ENCODE measurements at regions not wholly inside any gene's neighbourhood (a gene's known extent, or its start where the extent isn't known, plus 50 kb on each side); places are given as distances from the start of the nearest gene placed in this dataset.
"Not testable (repeated sequence)": the region's sequence is repeated elsewhere in the genome, so short reads cannot be mapped to it uniquely, and the experiment has no call there.

- H3K9me2 ChIP-seq (replicated peaks; ENCODE audit: control insufficient read depth, low read length), result no peaks in the 10 kb centered on the region
- H3K36me3 ChIP-seq (ENCODE audit: control insufficient read depth, low read length), result no peaks in the 10 kb centered on the region
- H3K79me2 ChIP-seq (ENCODE audit: control insufficient read depth, low read length), result no peaks in the 10 kb centered on the region
- H4K20me1 ChIP-seq (ENCODE audit: control insufficient read depth, insufficient read depth, low read depth, low read length), result no peaks in the 10 kb centered on the region
- peaks cover 6% of the 10 kb centered on the region for H3F3A ChIP-seq (ENCODE audit: control insufficient read depth, insufficient read depth)
- no peaks in the 10 kb centered on the region for H3K4me1 ChIP-seq (ENCODE audit: control insufficient read depth, low read length)
- no peak overlapping the region for H3K4me2 ChIP-seq (ENCODE audit: low read length)
- no peak for TF ChIP-seq CTCF (IDR thresholded peaks at IDR 0.05; ENCODE audit: low read depth, low read length, poor library complexity, severe bottlenecking)
- TF ChIP-seq EZH2phosphoT487 (IDR thresholded peaks at IDR 0.05; ENCODE audit: borderline replicate concordance, low read length), result no peak
- H3K4me3 ChIP-seq (ENCODE audit: low read length), result no peak overlapping the region
- no peaks in the 10 kb centered on the region for H3K27me3 ChIP-seq (ENCODE audit: control insufficient read depth, low read length)
- no peak overlapping the region for H3K27ac ChIP-seq (ENCODE audit: low read depth, low read length)
- peaks cover 18% of the 10 kb centered on the region; the same call in 1 of the 2 replicates for H3K9me3 ChIP-seq (ENCODE audit: control insufficient read depth, insufficient read depth, low read length)
These were observed 74.3 kb upstream of the PPP2R3B start for GRCh38 chrX:460823-461640.

GRCh38 chrX:462853-463252, 76.1 kb upstream of the PPP2R3B start:
- no peaks in the 10 kb centered on the region for H3K79me2 ChIP-seq (ENCODE audit: control insufficient read depth, low read length)
- no peaks in the 10 kb centered on the region; the same call in 1 of the 2 replicates for H3F3A ChIP-seq (ENCODE audit: control insufficient read depth, insufficient read depth)
- H3K27ac ChIP-seq (ENCODE audit: low read depth, low read length), result no peak overlapping the region
- H4K20me1 ChIP-seq (ENCODE audit: control insufficient read depth, insufficient read depth, low read depth, low read length), result no peaks in the 10 kb centered on the region
- H3K27me3 ChIP-seq (ENCODE audit: control insufficient read depth, low read length), result no peaks in the 10 kb centered on the region
- no peaks in the 10 kb centered on the region for H3K4me1 ChIP-seq (ENCODE audit: control insufficient read depth, low read length)
- TF ChIP-seq CTCF (IDR thresholded peaks at IDR 0.05; ENCODE audit: low read depth, low read length, poor library complexity, severe bottlenecking) (no peak), EZH2phosphoT487 (IDR thresholded peaks at IDR 0.05; ENCODE audit: borderline replicate concordance, low read length) (no peak)
- H3K4me3 ChIP-seq (ENCODE audit: low read length), result no peak overlapping the region
- H3K9me2 ChIP-seq (replicated peaks; ENCODE audit: control insufficient read depth, low read length), result no peaks in the 10 kb centered on the region
- no peaks in the 10 kb centered on the region for H3K36me3 ChIP-seq (ENCODE audit: control insufficient read depth, low read length)
- H3K9me3 ChIP-seq (ENCODE audit: control insufficient read depth, insufficient read depth, low read length), result peaks cover 18% of the 10 kb centered on the region; the same call in 1 of the 2 replicates
- no peak overlapping the region for H3K4me2 ChIP-seq (ENCODE audit: low read length)

- Histone ChIP-seq H3K27me3 (ENCODE audit: control insufficient read depth, low read length) (no peaks in the 10 kb centered on the region), H3K36me3 (ENCODE audit: control insufficient read depth, low read length) (no peaks in the 10 kb centered on the region), H4K20me1 (ENCODE audit: control insufficient read depth, insufficient read depth, low read depth, low read length) (no peaks in the 10 kb centered on the region), H3K27ac (ENCODE audit: low read depth, low read length) (no peak overlapping the region), H3K4me2 (ENCODE audit: low read length) (no peak overlapping the region), H3K79me2 (ENCODE audit: control insufficient read depth, low read length) (no peaks in the 10 kb centered on the region), H3K9me2 (replicated peaks; ENCODE audit: control insufficient read depth, low read length) (no peaks in the 10 kb centered on the region), H3F3A (ENCODE audit: control insufficient read depth, insufficient read depth) (no peaks in the 10 kb centered on the region; the same call in 1 of the 2 replicates), H3K4me3 (ENCODE audit: low read length) (no peak overlapping the region), H3K9me3 (ENCODE audit: control insufficient read depth, insufficient read depth, low read length) (peaks cover 18% of the 10 kb centered on the region; the same call in 1 of the 2 replicates), H3K4me1 (ENCODE audit: control insufficient read depth, low read length) (no peaks in the 10 kb centered on the region)
- no peak for TF ChIP-seq CTCF (IDR thresholded peaks at IDR 0.05; ENCODE audit: low read depth, low read length, poor library complexity, severe bottlenecking)
- TF ChIP-seq EZH2phosphoT487 (IDR thresholded peaks at IDR 0.05; ENCODE audit: borderline replicate concordance, low read length), result no peak
These were observed 78.9 kb upstream of the PPP2R3B start for GRCh38 chrX:465418-466215.

- H3K27me3 ChIP-seq (ENCODE audit: control insufficient read depth, low read length); H3F3A ChIP-seq (ENCODE audit: control insufficient read depth, insufficient read depth); H3K27ac ChIP-seq (ENCODE audit: low read depth, low read length); H3K4me1 ChIP-seq (ENCODE audit: control insufficient read depth, low read length); H3K4me2 ChIP-seq (ENCODE audit: low read length); H3K4me3 ChIP-seq (ENCODE audit: low read length); H3K79me2 ChIP-seq (ENCODE audit: control insufficient read depth, low read length); H3K9me2 ChIP-seq (replicated peaks; ENCODE audit: control insufficient read depth, low read length); H3K36me3 ChIP-seq (ENCODE audit: control insufficient read depth, low read length); H4K20me1 ChIP-seq (ENCODE audit: control insufficient read depth, insufficient read depth, low read depth, low read length): not testable (repeated sequence)
- peaks cover 11% of the 10 kb centered on the region; the same call in 1 of the 2 replicates for H3K9me3 ChIP-seq (ENCODE audit: control insufficient read depth, insufficient read depth, low read length)
These were observed 80.1 kb upstream of the PPP2R3B start for GRCh38 chrX:466836-467235.

- not testable (repeated sequence) for H3K9me3 ChIP-seq (ENCODE audit: control insufficient read depth, insufficient read depth, low read length); H3K27ac ChIP-seq (ENCODE audit: low read depth, low read length); H3K36me3 ChIP-seq (ENCODE audit: control insufficient read depth, low read length); H3F3A ChIP-seq (ENCODE audit: control insufficient read depth, insufficient read depth); H3K4me1 ChIP-seq (ENCODE audit: control insufficient read depth, low read length); H3K79me2 ChIP-seq (ENCODE audit: control insufficient read depth, low read length); H3K27me3 ChIP-seq (ENCODE audit: control insufficient read depth, low read length); H3K4me3 ChIP-seq (ENCODE audit: low read length); H3K4me2 ChIP-seq (ENCODE audit: low read length); H3K9me2 ChIP-seq (replicated peaks; ENCODE audit: control insufficient read depth, low read length); H4K20me1 ChIP-seq (ENCODE audit: control insufficient read depth, insufficient read depth, low read depth, low read length)
These were observed 81.0 kb upstream of the PPP2R3B start for GRCh38 chrX:467686-468085.
